ENCODE measurements at regions not wholly inside any gene's neighbourhood (a gene's known extent, or its start where the extent isn't known, plus 50 kb on each side); places are given as distances from the start of the nearest gene placed in this dataset.

DNA sequence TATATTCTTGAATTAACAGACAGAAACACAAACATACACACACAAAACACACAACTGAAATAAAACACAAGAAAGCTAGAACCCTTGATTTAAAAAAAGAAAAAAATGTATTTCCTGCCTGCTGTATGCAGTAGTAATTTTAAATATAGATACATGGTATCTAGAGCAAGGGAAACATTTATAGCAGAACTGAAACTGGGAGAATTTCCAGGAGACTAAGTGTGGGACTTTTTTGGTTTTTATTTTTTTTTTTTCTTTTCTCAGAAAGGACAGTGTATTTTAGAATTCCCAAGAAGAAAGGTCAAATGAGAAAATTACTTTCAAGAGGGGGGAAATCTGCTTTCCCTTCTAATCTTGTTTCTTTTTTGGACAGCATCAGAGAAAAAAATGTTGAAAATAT is 558.9 kb upstream of the PKDCC start:
- TF ChIP-seq, protein P1, sequence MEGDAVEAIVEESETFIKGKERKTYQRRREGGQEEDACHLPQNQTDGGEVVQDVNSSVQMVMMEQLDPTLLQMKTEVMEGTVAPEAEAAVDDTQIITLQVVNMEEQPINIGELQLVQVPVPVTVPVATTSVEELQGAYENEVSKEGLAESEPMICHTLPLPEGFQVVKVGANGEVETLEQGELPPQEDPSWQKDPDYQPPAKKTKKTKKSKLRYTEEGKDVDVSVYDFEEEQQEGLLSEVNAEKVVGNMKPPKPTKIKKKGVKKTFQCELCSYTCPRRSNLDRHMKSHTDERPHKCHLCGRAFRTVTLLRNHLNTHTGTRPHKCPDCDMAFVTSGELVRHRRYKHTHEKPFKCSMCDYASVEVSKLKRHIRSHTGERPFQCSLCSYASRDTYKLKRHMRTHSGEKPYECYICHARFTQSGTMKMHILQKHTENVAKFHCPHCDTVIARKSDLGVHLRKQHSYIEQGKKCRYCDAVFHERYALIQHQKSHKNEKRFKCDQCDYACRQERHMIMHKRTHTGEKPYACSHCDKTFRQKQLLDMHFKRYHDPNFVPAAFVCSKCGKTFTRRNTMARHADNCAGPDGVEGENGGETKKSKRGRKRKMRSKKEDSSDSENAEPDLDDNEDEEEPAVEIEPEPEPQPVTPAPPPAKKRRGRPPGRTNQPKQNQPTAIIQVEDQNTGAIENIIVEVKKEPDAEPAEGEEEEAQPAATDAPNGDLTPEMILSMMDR (IDR thresholded peaks at IDR 0.05; ENCODE audit: low read length) = no peak
- TF ChIP-seq EZH2phosphoT487 (IDR thresholded peaks at IDR 0.05; ENCODE audit: low read length) = no peak

All from MM.1S (cell line).